DMS153 treated with DMSO at 0.1 percent for 48 hours (cell line): ENCODE measurements at regions not wholly inside any gene's neighbourhood (a gene's known extent, or its start where the extent isn't known, plus 50 kb on each side); places are given as distances from the start of the nearest gene placed in this dataset.

Experiments
- DNase-seq: peaks from one replicate; lab custom pipeline; 2025; ENCODE audit not compliant: unreplicated experiment; lab: John Stamatoyannopoulos, UW

DNA sequence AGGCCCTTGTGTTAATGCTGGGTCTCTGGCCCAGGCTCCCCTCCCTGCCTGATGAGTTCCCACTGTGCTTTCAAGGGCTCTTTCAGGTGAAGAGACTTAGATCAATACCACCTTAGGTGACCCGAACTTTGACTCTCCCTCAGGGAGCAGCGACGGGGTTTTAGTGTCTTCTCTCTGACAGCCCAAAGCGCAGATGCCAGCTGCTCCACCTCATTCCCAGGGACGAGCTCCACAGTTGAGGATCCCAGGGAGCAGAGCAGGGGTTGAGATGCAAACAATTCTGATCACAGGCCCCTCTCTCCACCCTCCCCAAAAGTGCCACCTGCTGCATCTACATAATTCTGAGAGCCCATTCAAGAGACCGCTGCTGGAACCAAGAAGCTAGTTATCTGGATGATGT is 265.1 kb downstream of the TJP1 start:
- DNase-seq = no peak

DNA sequence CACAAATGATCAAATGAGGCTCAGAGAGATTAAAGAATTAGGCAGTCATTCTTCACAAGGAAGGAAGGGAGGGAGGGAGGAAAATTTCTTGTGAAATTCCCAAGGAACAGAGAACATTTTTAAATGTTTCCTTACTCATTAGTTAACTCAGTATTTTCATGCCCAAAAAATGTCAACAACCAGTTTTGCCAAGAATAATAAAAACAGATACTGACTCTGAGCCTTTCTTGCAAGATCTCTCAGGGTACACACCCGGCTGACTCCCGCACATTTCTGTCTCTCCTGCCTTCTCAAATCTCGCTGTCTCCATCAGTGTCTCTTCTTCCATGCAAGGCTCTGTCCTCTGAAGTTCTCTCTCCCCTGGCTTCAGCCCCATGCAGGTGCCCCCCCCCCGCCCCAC is 265.9 kb downstream of the TJP1 start:
- no peak for DNase-seq

DNA sequence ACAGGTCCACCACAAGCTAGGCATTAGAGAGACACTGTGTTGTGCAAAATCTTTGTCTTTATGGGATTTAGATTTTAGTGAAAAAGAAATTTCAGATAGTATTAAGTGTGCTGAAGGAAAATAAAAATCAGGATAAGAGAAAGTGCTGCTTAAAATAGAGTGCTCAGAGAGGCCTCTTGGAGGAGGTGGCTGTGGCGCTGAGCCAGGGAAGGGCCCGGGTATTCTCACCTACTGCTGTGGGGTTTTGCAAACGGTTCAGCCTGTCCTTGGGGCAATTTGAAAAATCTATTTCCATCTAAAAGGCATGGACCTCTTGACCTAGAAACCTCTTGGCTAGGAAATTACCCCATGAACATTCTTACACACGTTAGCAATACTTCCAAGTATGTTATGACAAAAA is 267.7 kb downstream of the TJP1 start:
- no peak for DNase-seq

DNA sequence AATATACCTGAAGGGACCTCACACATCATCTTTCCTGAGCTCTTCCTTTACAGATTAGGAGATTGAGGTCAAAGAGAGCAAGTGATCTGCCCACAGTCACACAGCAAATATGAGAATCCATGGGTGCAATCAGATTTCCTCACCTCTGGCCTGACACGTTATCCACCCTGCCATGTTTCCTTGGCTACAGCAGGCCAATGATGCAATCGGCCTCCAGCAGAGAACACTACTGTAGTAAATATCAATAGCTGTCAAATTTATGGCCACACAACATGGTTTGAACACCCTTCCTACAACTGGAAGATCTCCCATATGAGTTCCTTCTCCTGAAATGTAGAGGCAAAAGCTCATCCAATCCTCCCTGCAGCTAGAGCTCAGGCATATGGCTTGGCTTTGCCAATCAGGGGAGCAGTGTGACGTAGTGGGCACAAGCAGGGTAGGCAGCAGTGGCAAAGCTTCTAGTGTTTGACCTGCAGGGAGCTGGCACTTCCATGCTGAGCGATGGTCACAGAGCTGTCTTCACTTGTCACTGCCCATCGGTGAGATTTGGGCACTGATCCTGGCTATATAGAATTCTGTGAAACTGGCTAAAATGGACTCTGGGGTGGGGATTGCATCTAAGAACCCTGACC is 271.3 kb downstream of the TJP1 start:
- DNase-seq = no peak

DNA sequence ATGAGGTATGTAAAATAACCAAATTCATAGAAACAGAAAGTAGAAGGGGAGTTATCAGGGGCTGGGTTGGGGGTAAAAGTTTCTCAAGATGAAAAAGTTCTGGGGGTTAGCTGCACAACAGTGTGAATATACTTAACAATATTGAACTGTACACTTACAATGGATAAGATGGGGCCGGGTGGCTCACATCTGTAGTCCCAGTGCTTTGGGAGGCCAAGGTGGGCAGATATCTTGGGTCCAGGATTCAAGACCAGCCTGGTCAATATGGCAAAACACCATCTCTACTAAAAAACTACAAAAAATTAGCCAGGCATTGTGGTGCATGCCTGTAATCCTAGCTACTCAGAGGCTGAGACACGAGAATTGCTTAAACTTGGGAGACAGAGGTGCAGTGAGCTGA is 274.3 kb downstream of the TJP1 start:
- DNase-seq = no peak

DNA sequence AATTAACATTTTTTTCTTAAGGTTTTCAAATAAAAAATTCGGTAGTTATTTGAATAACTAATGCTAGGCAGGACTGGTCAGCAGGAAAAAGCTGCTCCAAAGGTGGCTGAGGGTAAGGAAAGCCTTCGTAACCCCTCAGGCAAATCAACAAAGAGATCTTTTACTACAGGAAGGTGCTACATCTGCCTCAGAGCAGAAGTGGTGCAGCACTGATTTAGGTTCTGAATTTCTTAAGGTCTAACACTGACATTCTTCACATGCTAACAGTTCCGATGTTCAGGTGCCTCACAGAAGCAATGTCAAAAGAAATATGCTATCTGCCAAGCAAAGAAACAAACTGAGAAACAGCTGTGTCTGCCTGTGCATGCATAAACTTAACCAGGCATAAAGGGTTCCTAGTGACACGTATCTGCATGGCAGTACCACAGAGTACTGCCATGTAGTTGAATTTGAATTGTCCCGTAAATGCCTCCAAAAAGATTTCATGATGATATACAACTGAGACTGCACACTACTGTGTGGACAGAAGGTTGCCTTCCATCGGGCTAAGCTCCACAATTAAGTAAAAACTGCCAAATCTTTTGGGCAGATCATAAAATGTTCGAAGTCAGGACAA is 275.0 kb upstream of the NSMCE3 start:
- DNase-seq = no peak

DNA sequence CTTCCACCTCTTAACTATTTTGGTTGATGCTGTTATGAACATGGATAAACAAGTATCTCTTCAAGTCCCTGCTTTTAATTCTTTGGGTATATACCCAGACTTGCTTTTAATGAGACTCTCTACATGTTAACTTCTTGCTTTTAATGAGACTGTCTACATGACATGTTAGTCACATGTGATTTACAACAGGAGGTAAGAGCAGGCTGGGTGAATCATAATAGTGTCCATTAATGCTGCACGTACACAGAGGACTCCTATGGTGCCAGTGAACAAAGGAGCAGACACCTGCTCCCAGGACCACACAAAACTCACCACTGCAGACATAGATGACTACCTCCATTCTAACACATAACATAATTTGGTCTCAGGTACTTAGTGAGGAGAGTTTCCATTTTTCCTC is 273.4 kb upstream of the NSMCE3 start:
- DNase-seq = no peak

DNA sequence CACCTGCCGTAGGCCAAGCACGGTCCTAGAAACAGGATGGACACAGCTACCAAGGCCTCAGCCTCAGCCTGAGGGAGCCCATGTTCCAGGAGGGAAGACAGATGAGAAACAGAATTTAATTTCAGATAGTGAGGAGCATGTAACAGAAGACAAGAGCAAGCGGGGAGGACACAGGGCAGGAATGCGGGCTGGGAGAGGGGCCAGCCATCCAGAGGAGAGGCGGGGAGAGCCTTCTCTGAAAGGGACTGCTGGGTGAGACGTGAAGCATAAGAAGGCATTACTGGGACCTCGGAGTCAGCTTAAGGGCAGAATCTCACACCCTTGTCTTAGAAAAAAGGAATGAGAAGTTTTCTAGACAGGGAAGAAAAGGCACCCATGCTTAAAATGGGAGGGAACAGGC is 271.7 kb upstream of the NSMCE3 start:
- DNase-seq = no peak

DNA sequence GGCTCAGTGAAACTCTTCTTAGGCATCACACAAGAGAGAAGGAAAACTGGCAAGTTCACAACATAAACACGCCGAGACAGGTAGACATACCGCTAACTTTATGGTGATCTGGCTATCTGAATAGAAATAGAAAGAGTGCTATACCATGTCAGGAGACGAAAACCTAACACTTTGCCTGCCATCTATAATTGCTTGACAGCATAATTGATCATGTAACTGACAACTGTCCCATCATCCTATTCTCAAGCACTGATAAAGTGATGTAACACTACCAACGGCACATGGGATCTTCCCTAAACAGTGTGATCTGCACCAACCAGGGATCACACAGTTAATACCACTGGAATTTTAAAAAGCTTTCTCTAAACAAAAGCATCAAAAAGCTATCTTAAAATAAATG is 270.9 kb upstream of the NSMCE3 start:
- no peak for DNase-seq

DNA sequence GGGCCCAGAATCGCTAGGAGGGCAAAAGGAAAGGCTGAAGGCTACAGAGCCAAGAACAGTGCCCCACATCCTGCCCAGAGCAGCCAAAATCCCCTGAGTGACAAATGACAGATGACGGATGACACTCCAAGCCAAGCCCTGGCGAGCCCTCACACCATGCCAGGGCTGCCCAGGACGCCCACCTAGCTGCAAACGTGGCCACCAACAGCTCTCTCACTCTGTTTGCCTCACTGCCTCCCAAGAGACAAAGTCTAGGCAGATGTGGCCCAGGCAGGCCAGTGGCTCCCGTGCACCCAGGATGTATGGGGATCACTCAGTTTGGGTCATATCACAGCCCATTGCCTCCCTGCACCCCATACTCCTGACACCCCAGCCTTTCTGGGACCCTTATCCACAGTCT is 270.1 kb upstream of the NSMCE3 start:
- no peak for DNase-seq

DNA sequence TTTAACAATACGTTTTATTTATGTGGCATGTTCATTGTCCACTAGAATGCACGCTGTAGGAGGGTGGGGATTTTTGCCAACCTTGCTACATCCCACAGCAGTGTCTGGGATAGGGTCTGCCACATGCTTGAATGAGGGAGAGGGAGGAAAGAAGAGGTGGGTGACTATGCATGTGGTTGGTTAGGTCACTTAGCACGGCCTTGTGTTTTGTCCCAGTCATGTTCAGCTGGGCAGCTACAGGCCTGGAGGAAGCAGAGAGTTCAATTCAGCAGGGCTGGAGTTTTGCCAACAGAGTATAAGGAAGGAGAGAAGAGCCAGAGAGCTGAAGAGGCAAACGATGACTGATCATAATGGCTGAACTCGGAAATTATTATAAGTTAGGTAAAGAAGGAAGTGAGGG is 268.4 kb upstream of the NSMCE3 start:
- DNase-seq = no peak

DNA sequence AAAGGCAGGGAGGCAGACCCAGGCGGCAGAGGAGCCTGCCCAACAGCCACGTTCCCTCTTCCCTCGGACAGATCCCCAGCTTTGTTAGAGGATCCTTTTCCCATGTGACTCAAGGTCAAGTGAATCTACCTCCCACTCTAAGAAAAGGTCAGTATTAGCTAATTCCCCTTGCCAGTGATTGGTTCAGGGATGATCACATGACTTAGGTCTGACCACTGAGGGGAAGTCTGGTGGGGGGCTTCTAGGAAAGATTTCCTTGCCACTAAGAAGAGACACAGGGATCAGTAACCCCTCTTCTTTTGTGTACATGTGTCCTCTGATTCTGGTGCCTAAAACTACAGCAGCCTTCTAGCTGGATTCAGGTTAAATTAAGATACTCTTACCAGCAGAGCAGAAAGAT is 266.3 kb upstream of the NSMCE3 start:
- DNase-seq = no peak

DNA sequence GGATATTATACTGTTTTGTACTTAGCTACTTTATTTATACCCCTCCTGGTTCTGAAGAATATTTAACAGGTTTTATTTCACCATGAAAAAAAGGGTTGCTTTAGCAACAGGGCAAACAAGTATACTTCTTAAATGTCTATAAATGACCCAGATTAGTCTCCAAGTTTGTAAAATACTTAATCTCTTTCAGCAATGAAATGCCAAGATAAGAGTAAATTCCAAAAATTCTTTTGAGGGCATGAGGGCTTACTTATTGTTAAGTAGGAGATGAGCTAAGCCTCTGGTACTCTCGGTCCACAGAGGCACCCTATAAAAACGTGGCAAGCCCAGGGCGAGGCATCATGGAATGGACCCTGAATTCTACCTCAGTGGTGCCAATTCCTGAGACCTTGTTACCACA is 264.8 kb upstream of the NSMCE3 start:
- DNase-seq = no peak

DNA sequence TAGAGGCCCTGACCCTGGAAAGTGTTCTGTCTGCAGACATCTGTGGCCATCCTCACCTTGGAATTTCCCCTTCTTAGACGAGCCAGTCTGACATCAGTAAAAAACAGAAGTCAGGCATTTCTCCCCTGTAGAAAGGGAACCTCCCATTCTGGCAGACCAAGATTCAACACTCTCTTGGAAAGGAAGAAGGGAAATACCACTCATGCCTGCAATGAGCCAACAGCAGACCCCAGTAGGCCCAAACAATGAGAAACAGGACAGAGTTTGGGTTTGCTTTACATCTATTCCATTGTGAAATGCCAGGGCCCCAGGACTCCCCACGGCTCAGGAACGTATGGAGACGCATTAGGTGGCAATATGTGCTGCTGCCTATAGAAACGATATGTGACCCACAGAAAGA is 264.0 kb upstream of the NSMCE3 start:
- DNase-seq = no peak

DNA sequence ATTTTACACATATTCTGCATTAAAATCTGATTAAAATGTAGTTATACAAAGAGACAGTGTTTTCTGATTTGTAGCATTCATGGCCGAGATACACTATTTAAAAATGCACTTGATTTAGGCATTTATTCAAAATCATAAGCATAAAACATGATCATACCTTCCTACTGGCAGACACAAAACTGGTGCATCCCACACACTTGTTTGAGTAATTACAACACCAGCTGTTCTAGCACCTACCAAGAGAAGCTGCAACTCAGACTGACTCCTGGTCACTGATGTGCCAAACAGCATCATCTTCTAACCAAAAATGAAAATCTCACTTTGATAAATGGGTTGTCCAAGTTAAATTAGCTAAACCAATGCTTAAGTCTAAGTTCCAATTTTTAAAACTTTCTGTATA is 262.7 kb upstream of the NSMCE3 start:
- DNase-seq = no peak

DNA sequence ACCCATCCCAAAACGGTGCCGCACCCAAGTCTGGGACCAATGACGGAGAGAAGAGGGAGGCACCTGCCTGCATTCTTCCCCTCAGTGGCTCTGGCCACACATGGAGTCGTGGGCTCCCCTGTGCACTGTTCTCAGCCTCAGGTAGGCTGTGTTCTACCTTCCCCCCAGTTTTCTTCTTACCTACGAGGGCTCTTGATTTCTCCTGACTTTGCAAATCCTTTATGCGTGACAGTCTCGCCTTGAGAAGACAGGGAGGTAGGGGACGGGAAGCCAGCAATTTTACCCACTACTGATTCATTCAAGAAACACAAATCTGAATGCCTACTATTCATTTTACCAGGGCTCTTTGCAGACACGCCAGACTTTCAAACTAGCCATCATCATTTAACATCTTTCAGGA is 261.3 kb upstream of the NSMCE3 start:
- no peak for DNase-seq

DNA sequence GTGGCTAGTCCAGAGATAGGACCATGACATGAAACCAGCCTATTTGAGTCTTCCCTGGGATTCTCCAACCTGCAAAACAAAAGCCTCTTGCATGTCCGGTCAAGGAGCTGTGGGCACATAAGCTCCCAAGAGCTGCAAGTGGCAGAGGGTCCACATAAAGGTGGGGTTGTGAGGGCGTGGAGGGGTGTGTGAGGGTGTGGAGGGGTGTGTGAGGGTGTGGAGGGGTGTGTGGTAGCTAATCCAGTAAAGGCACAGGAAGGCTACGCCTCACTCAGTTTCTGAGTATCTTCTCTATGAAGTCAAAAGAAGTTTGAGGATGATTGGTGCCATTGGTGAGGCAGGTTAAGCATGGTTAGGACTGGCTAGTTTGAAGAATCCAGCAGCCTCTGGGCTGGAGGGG is 259.4 kb upstream of the NSMCE3 start:
- no peak for DNase-seq

DNA sequence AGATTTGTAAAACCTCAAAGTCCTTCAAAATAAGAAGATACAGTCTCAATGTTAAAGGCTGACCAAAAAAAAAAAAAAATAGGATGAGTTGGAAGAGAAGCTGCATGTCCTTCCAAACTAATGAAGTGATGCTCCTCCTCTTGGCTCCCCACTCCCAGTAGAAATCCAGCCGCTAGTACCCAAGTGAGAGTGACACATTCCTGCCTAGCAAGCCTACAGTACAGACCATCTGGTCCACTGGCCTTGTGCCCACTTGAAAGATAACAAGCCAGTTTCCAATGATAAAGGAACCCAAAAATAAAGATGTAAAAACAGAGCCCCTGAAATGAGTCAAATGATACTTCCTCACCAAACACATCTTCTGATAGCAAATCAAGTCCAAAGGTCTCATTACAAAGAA is 258.7 kb upstream of the NSMCE3 start:
- no peak for DNase-seq

DNA sequence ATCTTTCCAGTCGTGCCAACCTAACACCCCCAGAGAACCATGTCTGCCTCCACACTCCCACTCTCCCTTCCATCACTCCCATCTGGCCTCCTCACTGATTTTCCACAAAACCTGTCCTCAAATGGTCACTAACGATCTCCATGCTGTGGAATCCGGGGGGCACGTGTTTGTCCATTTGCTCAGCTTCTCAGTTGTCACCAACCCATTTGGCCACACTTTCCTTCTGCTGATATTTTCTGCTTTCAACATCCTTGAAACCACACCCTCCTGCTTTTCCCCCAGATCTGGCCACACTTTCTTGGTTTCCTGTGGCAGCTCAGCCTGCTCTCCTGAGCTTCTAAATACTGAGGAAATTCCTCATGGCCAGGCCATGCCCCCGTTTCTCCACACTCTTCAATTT is 257.2 kb upstream of the NSMCE3 start:
- DNase-seq = no peak

DNA sequence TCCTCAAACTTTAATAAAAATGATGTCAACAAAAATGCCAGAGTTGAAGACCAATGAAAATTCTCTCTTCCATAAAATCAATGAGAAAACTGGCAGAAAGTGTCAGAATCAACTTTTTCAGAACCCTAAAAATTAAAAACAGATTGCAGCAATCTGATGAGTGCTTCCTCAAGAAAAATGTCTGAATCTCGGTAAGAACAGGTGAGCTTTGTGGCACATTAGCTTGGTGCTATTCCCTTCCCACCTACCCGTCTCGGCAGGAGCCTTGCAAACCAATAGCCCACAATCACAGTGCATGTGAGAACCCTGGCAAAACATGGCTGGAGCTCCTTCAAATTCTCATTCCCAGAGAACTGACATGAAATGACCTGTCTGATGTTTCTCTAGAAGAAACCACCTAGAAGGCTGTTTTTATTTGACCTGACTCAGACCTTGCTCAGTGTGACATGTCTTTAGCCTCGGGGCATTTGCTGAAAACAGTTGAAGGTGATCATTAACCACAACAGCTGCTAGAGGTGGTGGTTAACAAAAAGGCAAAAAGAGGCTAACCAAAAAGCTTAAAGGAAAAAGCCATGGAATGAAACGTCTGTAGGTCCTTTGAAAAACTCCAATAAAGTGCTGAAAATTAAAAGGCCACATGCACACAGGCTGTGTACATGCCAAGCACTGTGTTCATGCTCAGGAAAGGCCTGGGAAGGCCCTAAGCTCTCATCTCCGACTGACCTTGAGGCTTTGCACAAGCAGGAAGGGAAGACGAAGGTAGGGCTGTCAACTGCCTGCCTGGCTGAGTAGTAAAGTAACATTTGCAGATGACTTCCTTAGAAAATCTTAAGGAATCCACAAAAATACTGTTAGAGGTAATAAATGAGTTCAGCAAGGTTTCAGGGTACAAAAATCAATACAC is 253.0 kb upstream of the NSMCE3 start:
- DNase-seq = no peak

DNA sequence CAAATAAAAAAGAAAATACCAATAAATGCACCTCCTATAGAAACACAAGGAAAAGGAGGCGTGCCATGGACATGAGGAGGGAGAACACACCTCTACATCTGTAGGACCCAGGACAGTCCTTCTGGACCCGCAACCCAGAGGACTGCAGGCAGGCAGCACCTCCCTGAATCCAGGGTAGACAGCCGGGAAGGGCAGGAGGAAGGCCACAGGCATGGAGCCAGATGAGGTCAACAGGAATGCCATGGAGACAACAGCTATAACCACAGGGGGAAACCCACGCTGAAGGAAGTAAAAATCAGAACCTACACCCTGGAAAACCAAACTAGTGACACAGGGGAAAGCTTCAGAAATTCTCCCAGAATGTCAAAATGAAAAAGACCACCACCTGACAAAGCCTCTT is 248.8 kb upstream of the NSMCE3 start:
- DNase-seq = no peak

DNA sequence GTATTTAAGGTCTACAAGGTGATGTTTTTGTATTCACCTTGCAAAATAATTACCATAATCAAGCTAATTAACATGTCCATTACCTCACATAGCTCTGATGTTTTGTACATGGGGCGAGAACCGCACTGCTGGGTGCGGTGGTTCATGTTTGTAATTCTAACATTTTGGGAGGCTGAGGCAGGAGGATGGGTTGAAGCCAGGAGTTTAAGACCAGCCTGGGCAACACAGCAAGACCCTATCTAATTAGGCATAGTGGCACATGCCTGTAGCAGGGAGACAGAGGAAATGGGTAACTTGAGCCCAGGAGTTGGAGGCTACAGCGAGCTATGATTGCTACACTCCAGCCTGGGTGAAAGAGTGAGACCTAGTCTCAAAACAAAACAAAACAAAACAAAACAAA is 248.2 kb upstream of the NSMCE3 start:
- no peak for DNase-seq
